ENCODE measurements at regions not wholly inside any gene's neighbourhood (a gene's known extent, or its start where the extent isn't known, plus 50 kb on each side); places are given as distances from the start of the nearest gene placed in this dataset.

- DNase-seq (ENCODE audit: low read depth), result no peak
Observed at GRCh38 chr7:69162326-69162725, 435.9 kb upstream of the AUTS2 start.

GRCh38 chr7:69162931-69163670 is 435.2 kb upstream of the AUTS2 start:
- no peak for DNase-seq (ENCODE audit: low read depth)

DNA sequence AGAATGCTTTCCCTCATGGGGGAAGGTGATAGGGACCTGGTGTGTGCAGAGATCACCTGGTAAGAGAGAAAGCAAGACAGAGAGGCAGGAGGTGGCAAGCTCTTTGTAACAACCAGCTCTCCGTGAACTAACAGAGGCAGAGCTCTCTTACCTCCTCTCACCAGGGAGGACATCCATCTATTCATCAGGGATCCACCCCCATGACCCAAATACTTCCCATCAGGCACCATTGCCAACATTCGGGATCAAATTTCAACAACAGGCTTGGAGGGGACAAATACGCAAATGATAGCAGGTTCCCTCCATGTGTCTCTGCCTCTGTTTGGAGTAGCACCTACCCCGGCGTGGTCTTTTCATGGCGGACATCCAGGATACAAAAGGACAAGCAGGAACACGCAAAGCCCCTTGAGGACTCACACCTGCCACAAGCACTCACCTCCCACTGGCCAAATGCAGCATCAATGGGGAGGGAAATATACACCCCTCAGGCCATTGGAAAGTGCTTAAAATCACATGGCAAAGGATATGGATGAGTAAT is 431.2 kb upstream of the AUTS2 start:
- DNase-seq (ENCODE audit: low read depth), result no peak

DNA sequence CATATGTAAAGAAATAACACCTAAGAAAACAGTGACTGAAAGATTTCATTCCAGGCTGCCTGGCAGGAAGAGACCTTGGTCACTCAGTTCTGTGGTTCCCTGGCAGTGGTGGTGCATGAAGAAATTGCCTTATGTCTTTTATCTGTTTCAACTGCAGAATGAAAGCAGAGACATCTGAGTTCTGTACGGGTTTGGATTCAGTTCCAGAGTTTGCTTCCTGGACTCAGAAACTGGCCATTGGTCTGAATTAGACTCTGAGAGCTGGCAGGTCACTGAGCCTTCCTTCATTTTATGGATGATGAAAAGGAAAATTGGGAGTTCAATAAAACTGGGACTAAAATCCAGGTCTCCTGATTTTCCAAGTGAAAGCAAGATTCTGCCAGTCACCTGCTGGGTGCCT is 428.9 kb upstream of the AUTS2 start:
- DNase-seq (ENCODE audit: low read depth), result no peak

DNA sequence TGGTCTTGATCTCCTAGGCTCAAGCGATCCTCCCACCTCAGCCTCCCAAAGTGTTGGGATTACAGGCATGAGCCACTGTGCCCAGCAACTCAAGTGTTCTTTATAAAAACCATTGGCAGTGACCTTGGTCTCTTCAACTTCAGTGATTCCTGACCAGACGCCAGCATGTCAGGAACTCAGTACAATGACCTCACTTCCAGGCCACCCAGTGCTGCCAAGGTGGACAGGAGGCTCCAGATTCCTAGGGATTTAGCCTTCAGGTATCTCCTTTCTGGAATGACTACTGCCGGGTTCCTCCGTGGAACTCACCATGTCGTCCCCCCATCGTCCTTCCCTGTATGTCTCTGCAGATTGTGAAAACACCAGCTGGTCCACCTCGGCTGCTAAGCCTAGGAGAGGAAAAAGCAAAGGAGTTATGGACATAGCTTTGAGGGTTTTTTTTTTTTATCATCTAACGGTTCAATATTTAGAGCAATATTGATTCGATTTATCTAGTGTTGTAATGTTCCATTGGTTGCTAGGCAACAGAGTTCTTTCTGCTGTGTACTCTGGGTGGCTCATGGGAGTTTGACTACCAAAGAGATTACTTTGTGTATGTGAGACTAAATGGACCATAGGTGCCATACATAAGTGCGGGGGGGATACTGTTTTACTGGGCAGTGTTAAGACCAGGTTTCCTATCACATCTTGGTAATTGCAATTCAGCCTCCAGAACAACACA is 425.8 kb upstream of the AUTS2 start:
- no peak for DNase-seq (ENCODE audit: low read depth)

- DNase-seq (ENCODE audit: low read depth), result no peak
Observed at GRCh38 chr7:69173341-69173740, 424.9 kb upstream of the AUTS2 start.

GRCh38 chr7:69173846-69174245 is 424.4 kb upstream of the AUTS2 start:
- no peak for DNase-seq (ENCODE audit: low read depth)

- DNase-seq (ENCODE audit: low read depth), result no peak
Observed at GRCh38 chr7:69176841-69177240, 421.4 kb upstream of the AUTS2 start.

DNA sequence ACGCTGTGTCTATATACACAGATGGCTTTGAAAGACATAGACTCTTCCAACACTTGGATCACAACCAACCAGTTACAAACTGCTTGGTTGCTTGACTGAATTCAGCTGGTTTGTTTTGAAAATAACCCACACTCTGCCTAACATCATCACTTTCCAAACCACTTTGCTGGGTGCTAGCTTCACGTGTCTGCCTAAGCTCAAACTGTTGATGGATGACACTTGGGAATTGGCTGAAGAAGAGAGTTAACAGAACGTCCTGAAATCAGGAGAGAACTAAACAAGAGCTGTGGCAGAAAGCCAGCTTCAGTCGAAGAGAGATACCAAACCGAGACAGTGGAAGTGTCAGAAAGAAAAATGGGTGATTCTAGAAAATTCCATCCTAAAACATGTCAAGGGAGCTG is 420.8 kb upstream of the AUTS2 start:
- DNase-seq (ENCODE audit: low read depth), result no peak

- DNase-seq (ENCODE audit: low read depth), result no peak
Observed at GRCh38 chr7:69177941-69178494, 420.3 kb upstream of the AUTS2 start.

GRCh38 chr7:69180662-69181061 is 417.6 kb upstream of the AUTS2 start:
- no peak for DNase-seq (ENCODE audit: low read depth)

DNA sequence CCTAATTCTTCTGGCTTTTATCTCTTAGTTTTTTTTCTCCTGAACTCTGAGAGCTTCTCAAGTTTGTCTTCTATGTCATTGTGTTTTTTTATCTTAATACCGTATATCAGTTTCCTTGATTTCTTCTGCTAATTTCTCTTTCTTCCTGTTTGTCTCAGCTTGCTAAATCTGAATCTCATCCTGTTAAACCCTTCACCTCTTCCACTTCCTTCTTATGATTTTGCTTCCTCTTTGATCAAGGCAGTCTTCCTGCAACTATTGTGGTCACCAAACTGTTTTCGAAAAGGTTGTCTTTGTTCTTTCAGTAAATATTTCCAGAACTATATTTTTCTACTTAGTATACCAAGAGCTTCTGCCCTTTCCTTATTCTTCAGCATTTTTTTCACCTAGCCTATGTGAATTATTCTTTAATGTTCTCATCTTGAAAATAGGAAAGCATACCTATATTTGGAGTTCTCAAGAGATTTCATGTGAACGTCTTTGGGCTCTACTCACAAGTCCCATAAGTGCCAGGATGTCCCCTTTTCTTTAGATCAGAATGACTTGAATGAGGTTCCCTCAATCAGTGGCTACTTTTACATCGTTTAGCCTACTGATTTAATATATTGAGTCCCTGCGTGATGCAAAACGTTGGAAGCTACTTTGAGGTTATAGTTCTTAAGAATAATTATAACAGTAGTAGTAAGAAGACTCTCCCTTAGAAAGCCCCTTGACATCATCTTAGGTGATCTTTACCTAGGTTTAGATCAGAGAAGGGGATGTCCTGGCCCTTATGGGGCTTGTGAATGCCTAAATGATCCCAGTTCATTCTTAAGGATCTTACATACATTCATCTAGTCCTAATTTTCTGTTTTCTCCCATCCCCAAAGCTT is 415.4 kb upstream of the AUTS2 start:
- no peak for DNase-seq (ENCODE audit: low read depth)

GRCh38 chr7:69184339-69184738 is 413.9 kb upstream of the AUTS2 start:
- DNase-seq (ENCODE audit: low read depth), result no peak

- DNase-seq (ENCODE audit: low read depth), result no peak
Observed at GRCh38 chr7:69185170-69185569, 413.1 kb upstream of the AUTS2 start.

DNA sequence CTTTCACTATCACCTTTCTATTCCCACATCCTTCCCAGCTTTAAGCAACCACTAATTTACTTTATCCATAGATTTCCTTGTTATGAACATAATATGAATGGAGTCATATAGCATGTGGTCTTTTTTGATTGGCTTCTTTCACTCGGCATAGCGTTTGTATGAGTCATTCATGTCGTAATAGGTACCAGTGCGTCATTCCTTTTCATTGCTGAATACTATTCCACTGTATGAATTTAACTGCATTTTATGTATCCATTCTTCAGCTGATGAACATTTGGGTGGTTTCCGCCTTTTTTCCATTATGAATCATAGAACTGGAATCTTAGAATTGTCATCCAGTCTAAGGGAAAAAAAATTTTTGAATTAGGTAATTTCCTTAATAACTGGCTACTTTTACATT is 411.3 kb upstream of the AUTS2 start:
- no peak for DNase-seq (ENCODE audit: low read depth)

- no peak for DNase-seq (ENCODE audit: low read depth)
Observed at GRCh38 chr7:69187824-69188333, 410.4 kb upstream of the AUTS2 start.

GRCh38 chr7:69189406-69189805 is 408.9 kb upstream of the AUTS2 start:
- DNase-seq (ENCODE audit: low read depth), result no peak

- DNase-seq (ENCODE audit: low read depth), result no peak
Observed at GRCh38 chr7:69190025-69190424, 408.2 kb upstream of the AUTS2 start.

- DNase-seq (ENCODE audit: low read depth), result no peak
Observed at GRCh38 chr7:69190763-69191162, 407.5 kb upstream of the AUTS2 start.

GRCh38 chr7:69192134-69192533 is 406.1 kb upstream of the AUTS2 start:
- DNase-seq (ENCODE audit: low read depth), result no peak

- DNase-seq (ENCODE audit: low read depth), result no peak
Observed at GRCh38 chr7:69193061-69193460, 405.2 kb upstream of the AUTS2 start.

DNA sequence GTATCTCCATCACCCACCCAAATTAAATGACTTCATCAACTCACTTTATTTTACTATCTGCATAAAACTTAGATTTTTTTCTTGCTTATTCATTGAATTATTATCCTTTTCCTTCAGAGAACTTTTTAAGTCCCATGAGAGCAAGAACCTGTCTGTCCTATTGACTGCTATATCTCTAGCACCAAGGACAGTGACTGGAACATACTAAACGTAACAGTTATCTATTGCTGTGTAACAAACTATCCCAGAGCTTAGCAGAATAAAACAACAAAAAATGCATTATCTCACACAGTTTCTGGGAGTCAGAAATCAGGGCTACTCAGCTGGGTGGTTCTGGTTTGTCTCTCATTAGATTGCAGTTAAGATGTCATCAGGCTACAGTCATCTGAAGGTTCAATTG is 401.7 kb upstream of the AUTS2 start:
- no peak for DNase-seq (ENCODE audit: low read depth)
